Fibroblast of mammary gland (primary cell): ENCODE measurements at regions not wholly inside any gene's neighbourhood (a gene's known extent, or its start where the extent isn't known, plus 50 kb on each side); places are given as distances from the start of the nearest gene placed in this dataset.
A peak's percentile ranks its signal among the peaks of the same experiment; 100 is the strongest.

Experiments
- DNase-seq: peaks from one replicate; pipeline ENCODE4 v3.0.0-alpha.2; 2010; ENCODE audit warnings: low read depth
- H3K4me3 ChIP-seq: 2 replicates; pipeline ENCODE4 v1.5.1; 2011; ENCODE audit warnings: low read depth, mild to moderate bottlenecking, low read length, moderate library complexity; ENCODE audit not compliant: control insufficient read depth
- TF ChIP-seq, protein P1 (sequence below): conservative IDR thresholded peaks from 2 replicates; pipeline ENCODE4 v1.5.1; 2011; ENCODE audit warnings: low read depth, low read length, inconsistent platforms; ENCODE audit not compliant: control insufficient read depth, insufficient read depth

DNA sequence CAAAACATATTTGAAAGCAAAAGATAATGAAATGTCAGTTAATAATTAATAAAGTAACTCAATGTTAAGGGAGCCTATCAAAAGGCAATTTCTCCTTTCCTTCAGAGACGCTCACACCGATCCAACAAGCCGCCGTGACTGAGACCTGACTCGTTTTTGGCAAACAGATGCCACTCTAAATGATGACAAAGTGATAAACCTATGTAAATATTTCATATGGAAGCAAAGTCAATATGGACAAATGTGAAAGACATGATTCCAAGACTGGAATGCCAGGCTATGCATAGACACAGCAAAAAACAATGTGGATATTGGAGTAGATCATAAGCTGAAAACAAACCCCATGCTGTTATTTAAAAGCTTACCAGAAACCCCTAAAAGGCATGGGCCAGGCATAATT is 137.2 kb upstream of the SUCLG2 start:
- TF ChIP-seq, protein P1, sequence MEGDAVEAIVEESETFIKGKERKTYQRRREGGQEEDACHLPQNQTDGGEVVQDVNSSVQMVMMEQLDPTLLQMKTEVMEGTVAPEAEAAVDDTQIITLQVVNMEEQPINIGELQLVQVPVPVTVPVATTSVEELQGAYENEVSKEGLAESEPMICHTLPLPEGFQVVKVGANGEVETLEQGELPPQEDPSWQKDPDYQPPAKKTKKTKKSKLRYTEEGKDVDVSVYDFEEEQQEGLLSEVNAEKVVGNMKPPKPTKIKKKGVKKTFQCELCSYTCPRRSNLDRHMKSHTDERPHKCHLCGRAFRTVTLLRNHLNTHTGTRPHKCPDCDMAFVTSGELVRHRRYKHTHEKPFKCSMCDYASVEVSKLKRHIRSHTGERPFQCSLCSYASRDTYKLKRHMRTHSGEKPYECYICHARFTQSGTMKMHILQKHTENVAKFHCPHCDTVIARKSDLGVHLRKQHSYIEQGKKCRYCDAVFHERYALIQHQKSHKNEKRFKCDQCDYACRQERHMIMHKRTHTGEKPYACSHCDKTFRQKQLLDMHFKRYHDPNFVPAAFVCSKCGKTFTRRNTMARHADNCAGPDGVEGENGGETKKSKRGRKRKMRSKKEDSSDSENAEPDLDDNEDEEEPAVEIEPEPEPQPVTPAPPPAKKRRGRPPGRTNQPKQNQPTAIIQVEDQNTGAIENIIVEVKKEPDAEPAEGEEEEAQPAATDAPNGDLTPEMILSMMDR = no peak

DNA sequence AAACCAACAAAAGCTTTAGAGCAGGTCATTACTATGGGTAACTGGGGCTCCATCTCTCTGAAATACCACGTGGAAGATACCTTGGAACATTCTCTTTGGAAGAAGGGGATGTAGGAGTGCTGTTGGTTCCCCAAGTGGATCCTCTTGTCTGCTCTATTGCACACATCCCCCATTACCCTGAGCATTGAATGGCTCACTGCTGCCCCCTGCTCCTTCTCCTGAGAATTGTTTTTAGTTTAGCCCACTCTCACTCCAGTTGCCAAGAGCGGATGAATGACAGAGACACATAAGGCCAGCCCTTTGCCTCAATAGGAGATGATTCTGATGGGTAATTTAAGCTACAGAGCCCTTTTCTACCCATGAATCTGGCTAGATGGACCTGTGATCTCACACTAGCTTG is 135.6 kb upstream of the SUCLG2 start:
- H3K4me3 ChIP-seq = no peak overlapping the region
- TF ChIP-seq, protein P1 = peak; percentile 80
- peak; percentile 58 for DNase-seq

More for the DNA sequence above, 137.2 kb upstream of the SUCLG2 start:
- DNase-seq = no peak
- no peak overlapping the region for H3K4me3 ChIP-seq

DNA sequence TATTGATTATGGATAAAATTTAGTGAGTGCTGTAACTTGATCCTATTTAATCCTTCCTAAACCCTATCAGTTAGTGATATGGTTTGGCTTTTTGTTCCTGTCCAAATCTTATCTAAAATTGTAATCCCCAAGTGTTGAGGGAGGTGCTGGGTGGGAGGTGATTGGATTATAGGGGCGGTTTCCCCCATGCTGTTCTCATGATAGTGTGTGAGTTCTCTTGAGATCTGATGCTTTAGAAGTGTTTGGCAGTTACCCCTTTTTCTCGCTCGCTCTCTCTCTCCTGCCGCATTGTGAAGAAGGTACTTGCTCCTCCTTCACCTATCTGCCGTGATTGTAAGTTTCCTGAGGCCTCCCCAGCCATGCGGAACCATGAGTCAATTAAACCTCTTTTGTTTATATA is 134.0 kb upstream of the SUCLG2 start:
- H3K4me3 ChIP-seq = no peak overlapping the region
- DNase-seq = no peak
- TF ChIP-seq, protein P1 = no peak

DNA sequence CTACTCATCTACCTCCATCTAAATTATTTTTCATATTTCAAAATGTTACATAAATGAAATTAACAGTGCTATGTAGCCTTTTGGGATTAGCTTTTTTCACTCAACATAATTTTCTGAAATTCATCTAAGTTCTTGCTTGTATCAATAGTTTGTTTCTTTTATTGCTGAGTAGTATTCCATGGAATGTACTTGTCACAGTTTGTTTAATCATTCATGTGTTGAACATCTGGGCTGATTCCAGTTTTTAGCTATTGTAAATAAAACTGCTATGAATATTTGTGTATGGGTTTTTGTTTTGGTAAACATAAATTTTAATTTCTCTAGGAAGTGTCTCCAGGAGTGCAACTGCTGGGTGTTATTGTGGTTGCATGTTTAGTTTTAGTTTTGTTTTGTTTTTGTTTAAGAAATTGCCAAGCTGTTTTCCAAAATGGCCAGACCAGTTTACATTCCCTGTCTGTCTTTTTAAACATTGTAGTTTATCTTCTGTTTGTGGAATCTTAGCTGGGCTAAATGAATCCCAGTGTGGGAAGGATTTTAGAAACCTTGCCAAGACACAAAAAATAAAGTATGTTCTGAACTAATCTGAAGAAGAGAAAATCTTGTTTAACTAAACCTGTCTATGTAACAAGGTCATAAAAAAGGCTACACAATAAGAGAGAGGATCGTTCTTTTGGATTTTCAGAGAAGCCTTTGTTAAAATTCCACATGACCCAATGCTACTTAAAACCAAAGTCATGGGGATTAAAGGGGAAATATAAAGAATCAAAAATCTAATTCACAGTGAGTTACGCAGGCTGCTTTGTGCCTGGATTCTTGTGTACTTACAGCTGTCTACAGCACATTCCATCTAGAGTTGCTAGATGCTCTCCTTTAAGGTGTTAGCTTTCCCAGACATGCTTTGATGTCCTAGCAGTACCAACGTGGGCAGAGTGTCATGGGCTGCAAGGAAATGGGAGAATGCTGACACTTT is 129.2 kb upstream of the SUCLG2 start:
- TF ChIP-seq, protein P1 = no peak
- DNase-seq = no peak
- no peak overlapping the region for H3K4me3 ChIP-seq

DNA sequence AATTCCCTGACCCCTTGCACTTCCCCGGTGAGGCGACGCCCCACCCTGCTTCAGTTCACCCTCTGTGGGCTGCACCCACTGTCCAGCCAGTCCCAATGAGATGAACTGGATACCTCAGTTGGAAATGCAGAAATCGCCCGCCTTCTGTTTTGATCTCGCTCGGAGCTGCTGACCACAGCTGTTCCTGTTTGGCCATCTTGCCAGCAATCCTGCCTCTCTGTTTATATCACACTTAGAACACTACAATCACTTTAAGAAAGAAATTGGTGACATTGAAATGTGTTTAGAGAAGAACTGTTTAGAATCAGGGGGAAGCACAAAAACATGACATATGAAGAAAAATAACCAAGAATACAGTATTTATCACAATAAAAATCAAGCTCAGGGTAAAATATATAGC is 127.5 kb upstream of the SUCLG2 start:
- TF ChIP-seq, protein P1 = no peak
- DNase-seq = no peak
- H3K4me3 ChIP-seq = no peak overlapping the region

DNA sequence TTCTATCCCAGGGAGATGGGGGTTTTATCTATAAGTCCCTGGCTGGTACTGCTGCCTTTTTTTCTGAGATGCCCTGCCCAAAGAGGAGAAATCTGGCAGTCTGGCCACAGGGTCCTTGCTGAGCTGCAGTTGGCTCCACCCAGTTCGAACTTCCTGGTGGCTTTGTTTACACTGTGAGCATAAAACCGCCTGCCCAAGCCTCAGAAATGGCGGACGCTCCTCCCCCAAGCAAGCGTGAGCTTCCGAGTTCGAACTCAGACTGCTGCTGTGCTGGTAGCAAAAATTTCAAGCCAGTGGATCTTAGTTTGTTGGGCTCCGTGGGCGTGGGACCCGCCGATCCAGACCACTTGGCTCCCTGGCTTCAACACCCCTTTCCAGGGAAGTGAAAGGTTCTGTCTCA is 126.8 kb upstream of the SUCLG2 start:
- DNase-seq = no peak
- H3K4me3 ChIP-seq = no peak overlapping the region
- TF ChIP-seq, protein P1 = no peak
